ENCODE measurements at regions not wholly inside any gene's neighbourhood (a gene's known extent, or its start where the extent isn't known, plus 50 kb on each side); places are given as distances from the start of the nearest gene placed in this dataset.

DNA sequence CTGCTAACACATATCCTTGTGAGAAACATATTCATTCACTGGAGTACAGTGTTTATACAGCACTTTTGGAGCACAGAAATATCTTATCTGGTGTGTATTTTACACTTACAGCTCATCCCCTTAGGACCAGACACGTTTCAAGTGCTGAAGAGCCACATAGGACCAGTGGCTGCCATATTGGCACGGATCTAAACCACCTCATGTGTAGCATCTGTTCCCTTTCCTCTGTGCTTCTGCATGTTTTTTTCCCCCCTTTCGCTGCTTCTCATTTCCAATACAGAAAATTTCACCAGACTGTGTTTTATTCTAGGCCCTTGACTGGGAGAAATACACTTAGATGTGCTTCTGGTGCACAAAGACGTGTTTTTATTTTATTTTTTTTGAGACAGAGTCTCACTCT is 69.7 kb upstream of the RBMX start:
- Mint-ChIP-seq H3K4me1 (no peaks in the 10 kb centered on the region), H3K36me3 (no peaks in the 10 kb centered on the region), H3K27me3 (ENCODE audit: low read depth in 3 of 3) (peaks cover 0 to 2% (median 2%) of the 10 kb centered on the region in 3 donors), H3K4me3 (no peak overlapping the region), H3K27ac (no peak overlapping the region), H3K9me3 (no peaks in the 10 kb centered on the region)
- 97% methylated on average over 3 of the region's 4 CpGs for WGBS (ENCODE audit: insufficient coverage)
- H3K4me1 ChIP-seq (ENCODE audit: control insufficient read depth in 1 of 2, insufficient read depth in 2 of 2, low read length in 2 of 2): no peaks in the 10 kb centered on the region
- no peak for DNase-seq
- H3K9me3 ChIP-seq (replicated peaks in 1 of 2; ENCODE audit: control insufficient read depth in 1 of 2, insufficient read depth in 1 of 2, low read length in 2 of 2): no peaks in the 10 kb centered on the region
- no peak overlapping the region for H3K9ac ChIP-seq (ENCODE audit: insufficient read depth, low read length, poor library complexity, severe bottlenecking)
- H3K4me3 ChIP-seq (replicated peaks in 1 of 3; ENCODE audit: low read depth in 2 of 3, low read length in 3 of 3): no peak overlapping the region
- no peaks in the 10 kb centered on the region for H3K27me3 ChIP-seq (ENCODE audit: control insufficient read depth in 2 of 2, insufficient read depth in 2 of 2, low read length in 2 of 2)
- H2AFZ ChIP-seq (ENCODE audit: insufficient read depth, low read depth, low read length, poor library complexity, severe bottlenecking): no peak overlapping the region
- no peak overlapping the region for H3K27ac ChIP-seq (ENCODE audit: low read depth in 1 of 2, low read length in 2 of 2)
- no peaks in the 10 kb centered on the region for H3K79me2 ChIP-seq (ENCODE audit: insufficient read depth, low read length)
- TF ChIP-seq, protein P1, sequence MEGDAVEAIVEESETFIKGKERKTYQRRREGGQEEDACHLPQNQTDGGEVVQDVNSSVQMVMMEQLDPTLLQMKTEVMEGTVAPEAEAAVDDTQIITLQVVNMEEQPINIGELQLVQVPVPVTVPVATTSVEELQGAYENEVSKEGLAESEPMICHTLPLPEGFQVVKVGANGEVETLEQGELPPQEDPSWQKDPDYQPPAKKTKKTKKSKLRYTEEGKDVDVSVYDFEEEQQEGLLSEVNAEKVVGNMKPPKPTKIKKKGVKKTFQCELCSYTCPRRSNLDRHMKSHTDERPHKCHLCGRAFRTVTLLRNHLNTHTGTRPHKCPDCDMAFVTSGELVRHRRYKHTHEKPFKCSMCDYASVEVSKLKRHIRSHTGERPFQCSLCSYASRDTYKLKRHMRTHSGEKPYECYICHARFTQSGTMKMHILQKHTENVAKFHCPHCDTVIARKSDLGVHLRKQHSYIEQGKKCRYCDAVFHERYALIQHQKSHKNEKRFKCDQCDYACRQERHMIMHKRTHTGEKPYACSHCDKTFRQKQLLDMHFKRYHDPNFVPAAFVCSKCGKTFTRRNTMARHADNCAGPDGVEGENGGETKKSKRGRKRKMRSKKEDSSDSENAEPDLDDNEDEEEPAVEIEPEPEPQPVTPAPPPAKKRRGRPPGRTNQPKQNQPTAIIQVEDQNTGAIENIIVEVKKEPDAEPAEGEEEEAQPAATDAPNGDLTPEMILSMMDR (IDR thresholded peaks at IDR 0.05): no peak
- no peaks in the 10 kb centered on the region for H4K20me1 ChIP-seq (ENCODE audit: insufficient read depth, low read length)
- no peaks in the 10 kb centered on the region for H3K36me3 ChIP-seq (replicated peaks in 1 of 2; ENCODE audit: control insufficient read depth in 1 of 2, insufficient read depth in 2 of 2, low read length in 2 of 2)
- intact Hi-C loops (cut with micrococcal nuclease): no loop called here
- H3K4me2 ChIP-seq (replicated peaks; ENCODE audit: extremely low read depth, low read length, poor library complexity, severe bottlenecking): no peak overlapping the region

DNA sequence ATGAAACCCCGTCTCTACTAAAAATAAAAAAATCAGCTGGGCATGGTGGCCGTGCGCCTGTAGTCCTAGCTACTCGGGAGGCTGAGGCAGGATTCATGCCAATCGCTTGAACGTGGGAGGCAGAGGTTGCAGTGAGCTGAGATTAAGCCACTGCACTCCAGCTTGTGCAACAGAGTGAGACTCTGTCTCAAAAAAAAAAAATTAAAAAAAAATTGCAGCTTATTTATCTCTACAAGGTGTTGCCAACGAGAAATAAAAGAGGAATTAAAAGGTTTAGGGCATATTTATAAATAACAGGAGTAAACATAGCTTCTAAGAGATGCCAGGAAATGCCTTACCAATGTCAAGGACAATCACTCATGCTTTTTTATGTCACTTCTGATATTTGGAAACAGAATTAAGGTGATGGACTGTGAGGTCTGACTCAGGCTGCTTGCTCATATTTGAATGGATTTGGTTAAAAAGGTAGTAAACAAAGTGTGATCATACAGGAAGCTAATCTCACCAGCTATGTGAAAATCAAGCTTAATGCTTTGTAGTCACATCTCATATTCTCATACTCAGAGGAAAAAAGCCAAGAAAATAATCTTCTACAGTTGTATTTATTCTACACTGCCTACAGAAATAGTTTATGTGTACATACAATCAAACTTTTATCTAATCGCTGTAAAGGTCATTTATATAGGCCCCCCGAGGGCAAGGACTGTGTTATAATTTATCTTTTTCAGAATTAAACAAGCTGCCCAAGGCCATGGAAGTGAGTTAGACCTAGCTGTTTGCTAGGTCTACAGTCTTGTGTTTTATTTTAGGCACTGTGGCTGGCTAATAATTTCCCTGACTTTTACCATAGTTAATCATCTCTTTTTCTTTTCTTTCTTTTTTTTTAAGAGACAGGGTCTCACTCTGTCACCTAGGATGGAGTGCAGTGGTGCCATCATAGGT is 61.1 kb upstream of the RBMX start:
- no peaks in the 10 kb centered on the region for H3K9me3 ChIP-seq (replicated peaks in 1 of 2; ENCODE audit: control insufficient read depth in 1 of 2, insufficient read depth in 1 of 2, low read length in 2 of 2)
- no peaks in the 10 kb centered on the region for H4K20me1 ChIP-seq (ENCODE audit: insufficient read depth, low read length)
- no peaks in the 10 kb centered on the region for H3K4me1 Mint-ChIP-seq
- H3K4me2 ChIP-seq (replicated peaks; ENCODE audit: extremely low read depth, low read length, poor library complexity, severe bottlenecking): no peak overlapping the region
- TF ChIP-seq, protein P1 (IDR thresholded peaks at IDR 0.05): no peak
- no peak for DNase-seq
- H3K27me3 Mint-ChIP-seq (ENCODE audit: low read depth in 3 of 3): peaks cover 0 to 2% (median 0%) of the 10 kb centered on the region in 3 donors
- no peaks in the 10 kb centered on the region for H3K79me2 ChIP-seq (ENCODE audit: insufficient read depth, low read length)
- no peak overlapping the region for H3K4me3 Mint-ChIP-seq
- WGBS (ENCODE audit: insufficient coverage): no CpG with 5 or more reads among the region's 9 CpGs
- H3K27ac ChIP-seq (ENCODE audit: low read depth in 1 of 2, low read length in 2 of 2): no peak overlapping the region
- intact Hi-C loops (cut with micrococcal nuclease): no loop called here
- H3K4me1 ChIP-seq (ENCODE audit: control insufficient read depth in 1 of 2, insufficient read depth in 2 of 2, low read length in 2 of 2): no peaks in the 10 kb centered on the region
- no peak overlapping the region for H3K9ac ChIP-seq (ENCODE audit: insufficient read depth, low read length, poor library complexity, severe bottlenecking)
- H3K27ac Mint-ChIP-seq: no peak overlapping the region
- H3K36me3 Mint-ChIP-seq: peaks cover 0 to 4% of the 10 kb centered on the region in 2 donors
- H3K4me3 ChIP-seq (replicated peaks in 1 of 3; ENCODE audit: low read depth in 2 of 3, low read length in 3 of 3): no peak overlapping the region
- no peak overlapping the region for H2AFZ ChIP-seq (ENCODE audit: insufficient read depth, low read depth, low read length, poor library complexity, severe bottlenecking)
- H3K27me3 ChIP-seq (ENCODE audit: control insufficient read depth in 2 of 2, insufficient read depth in 2 of 2, low read length in 2 of 2): no peaks in the 10 kb centered on the region
- H3K36me3 ChIP-seq (replicated peaks in 1 of 2; ENCODE audit: control insufficient read depth in 1 of 2, insufficient read depth in 2 of 2, low read length in 2 of 2): no peaks in the 10 kb centered on the region
- no peaks in the 10 kb centered on the region for H3K9me3 Mint-ChIP-seq
